Urothelium cell line (cell line): ENCODE measurements at regions not wholly inside any gene's neighbourhood (a gene's known extent, or its start where the extent isn't known, plus 50 kb on each side); places are given as distances from the start of the nearest gene placed in this dataset.
"Not testable (repeated sequence)": the region's sequence is repeated elsewhere in the genome, so short reads cannot be mapped to it uniquely, and the experiment has no call there.

Experiments
- DNase-seq: peaks from one replicate; pipeline ENCODE4 v3.0.0; 2011; ENCODE audit warnings: low spot score, mixed read lengths
- FAIRE-seq: peaks from 2 replicates; lab custom pipeline; 2011; peaks lifted over from hg19 to GRCh38; lab: Jason Lieb, UNC

- no peak for DNase-seq
Observed at GRCh38 chr14:71550367-71550766, 381.9 kb upstream of the RGS6 start.

GRCh38 chr14:71551291-71551950 is 380.8 kb upstream of the RGS6 start:
- FAIRE-seq (peak; percentile 50), DNase-seq (no peak)

More at GRCh38 chr14:71550367-71550766, 381.9 kb upstream of the RGS6 start:
- no peak for FAIRE-seq

- DNase-seq (no peak), FAIRE-seq (peak; percentile 30)
Observed at GRCh38 chr14:71552809-71553208, 379.4 kb upstream of the RGS6 start.

- no peak for DNase-seq
- no peak for FAIRE-seq
Observed at GRCh38 chr14:71553779-71554178, 378.4 kb upstream of the RGS6 start.

GRCh38 chr14:71554323-71554722 is 377.9 kb upstream of the RGS6 start:
- FAIRE-seq (no peak), DNase-seq (no peak)

GRCh38 chr14:71554959-71555612 is 377.1 kb upstream of the RGS6 start:
- DNase-seq: no peak
- FAIRE-seq: peak; percentile 56

- FAIRE-seq: peak; percentile 77
Observed at GRCh38 chr14:71555654-71556559, 376.3 kb upstream of the RGS6 start.

GRCh38 chr14:71556730-71557129 is 375.5 kb upstream of the RGS6 start:
- peak; percentile 55 for FAIRE-seq

More at GRCh38 chr14:71555654-71556559, 376.3 kb upstream of the RGS6 start:
- no peak for DNase-seq

GRCh38 chr14:71557351-71557750 is 374.9 kb upstream of the RGS6 start:
- FAIRE-seq: no peak

More at GRCh38 chr14:71556730-71557129, 375.5 kb upstream of the RGS6 start:
- no peak for DNase-seq

GRCh38 chr14:71558943-71559342 is 373.3 kb upstream of the RGS6 start:
- not testable (repeated sequence) for DNase-seq, FAIRE-seq

More at GRCh38 chr14:71557351-71557750, 374.9 kb upstream of the RGS6 start:
- no peak for DNase-seq

- no peak for FAIRE-seq
Observed at GRCh38 chr14:71560751-71561150, 371.5 kb upstream of the RGS6 start.

GRCh38 chr14:71563492-71564153 is 368.6 kb upstream of the RGS6 start:
- FAIRE-seq (no peak), DNase-seq (no peak)

More at GRCh38 chr14:71560751-71561150, 371.5 kb upstream of the RGS6 start:
- no peak for DNase-seq

- FAIRE-seq (no peak), DNase-seq (no peak)
Observed at GRCh38 chr14:71566276-71566675, 366.0 kb upstream of the RGS6 start.

GRCh38 chr14:71567499-71568133 is 364.6 kb upstream of the RGS6 start:
- FAIRE-seq: peak; percentile 92

GRCh38 chr14:71574976-71575375 is 357.3 kb upstream of the RGS6 start:
- DNase-seq (peak; percentile 87), FAIRE-seq (peak; percentile 30)

More at GRCh38 chr14:71567499-71568133, 364.6 kb upstream of the RGS6 start:
- not testable (repeated sequence) for DNase-seq

GRCh38 chr14:71576472-71576871 is 355.8 kb upstream of the RGS6 start:
- DNase-seq (no peak), FAIRE-seq (no peak)

- no peak for DNase-seq
- FAIRE-seq: no peak
Observed at GRCh38 chr14:71579331-71579730, 352.9 kb upstream of the RGS6 start.

- no peak for FAIRE-seq
- no peak for DNase-seq
Observed at GRCh38 chr14:71582705-71583104, 349.5 kb upstream of the RGS6 start.

GRCh38 chr14:71583194-71583593 is 349.0 kb upstream of the RGS6 start:
- DNase-seq (no peak), FAIRE-seq (no peak)

GRCh38 chr14:71583705-71584104 is 348.5 kb upstream of the RGS6 start:
- no peak for FAIRE-seq

More at GRCh38 chr14:71583705-71584104, 348.5 kb upstream of the RGS6 start:
- DNase-seq: no peak
